GM12878 (cell line): ENCODE measurements at regions not wholly inside any gene's neighbourhood (a gene's known extent, or its start where the extent isn't known, plus 50 kb on each side); places are given as distances from the start of the nearest gene placed in this dataset.

Source experiments
- ATAC-seq: fragments of 200-7000 bp; cut with Tn5 transposase; 3 replicates; pipeline ENCODE4 v1.9.1; 2020; ENCODE audit warnings: mild to moderate bottlenecking, moderate library complexity
- BruUV-seq: library from RNA; stranded (reverse); fragments of 400-500 nt; replicated peaks from 2 replicates; lab custom pipeline; 2021; lab: Mats Ljungman, UMichigan
- CTCF ChIA-PET: fragments of 300-600 bp; sonication (Branson Sonifier 250); formaldehyde crosslinking; extraction: SDS; loops from one replicate; lab custom pipeline; 2021; ENCODE audit warnings: inconsistent platforms; lab: Yijun Ruan, JAX
- POLR2A ChIA-PET: fragments of 350-600 bp; formaldehyde crosslinking; extraction: SDS; loops from one replicate; lab custom pipeline; 2021; ENCODE audit warnings: inconsistent platforms; lab: Charles Lee
- RAD21 ChIA-PET: fragments of 300-600 bp; sonication (Branson Sonifier 250); formaldehyde crosslinking; loops from one replicate; lab custom pipeline; 2023; ENCODE audit warnings: antibody characterized with exemption; ENCODE audit not compliant: unreplicated experiment; lab: Charles Lee
- SMC1A ChIA-PET: fragments of 300-600 bp; sonication (Branson Sonifier 250); formaldehyde crosslinking; loops from one replicate; lab custom pipeline; 2023; ENCODE audit not compliant: unreplicated experiment, uncharacterized antibody; lab: Charles Lee
- DNase-seq: peaks from one replicate; pipeline ENCODE4 v3.0.0-alpha.2; 2011; ENCODE audit warnings: low read depth, low spot score
- FAIRE-seq: peaks from 3 replicates; lab custom pipeline; 2011; peaks lifted over from hg19 to GRCh38; lab: Jason Lieb, UNC
- H2AFZ ChIP-seq: 2 replicates; pipeline ENCODE4 v1.6.0; 2011; ENCODE audit warnings: low read depth, low read length, control low read depth; ENCODE audit not compliant: control insufficient read depth
- H3K27ac ChIP-seq: 2 replicates; pipeline ENCODE4 v1.5.1; 2011; ENCODE audit warnings: control low read depth; ENCODE audit not compliant: control insufficient read depth, insufficient read depth
- H3K27me3 ChIP-seq, 2 experiments: replicated peaks in 1 of 2; 2 replicates each; pipeline versions ENCODE4 v1.6.0 to v1.6.1; 2011; ENCODE audit warnings: low read length in 1 of 2; ENCODE audit not compliant: control insufficient read depth in 2 of 2, insufficient read depth in 2 of 2
- H3K36me3 ChIP-seq, 2 experiments: 2 replicates each; pipeline ENCODE4 v1.5.1; 2011; ENCODE audit warnings: low read length in 1 of 2; ENCODE audit not compliant: control insufficient read depth in 2 of 2, insufficient read depth in 2 of 2
- H3K4me1 ChIP-seq: 2 replicates; pipeline ENCODE4 v1.6.1; 2011; ENCODE audit warnings: mild to moderate bottlenecking, low read length, moderate library complexity, mixed read lengths; ENCODE audit not compliant: control insufficient read depth, insufficient read depth
- H3K4me2 ChIP-seq: 2 replicates; pipeline ENCODE4 v1.6.0; 2011; ENCODE audit warnings: control low read depth; ENCODE audit not compliant: control insufficient read depth, insufficient read depth
- H3K4me3 ChIP-seq: fragments of 200-600 bp; sonication (generic); 2 replicates; pipeline ENCODE4 v1.5.1; 2016
- H3K79me2 ChIP-seq: 2 replicates; pipeline ENCODE4 v1.6.0; 2011; ENCODE audit warnings: low read length; ENCODE audit not compliant: control insufficient read depth, insufficient read depth
- H3K9ac ChIP-seq: 2 replicates; pipeline ENCODE4 v1.8.0; 2011; ENCODE audit warnings: low read length, control low read depth, mixed read lengths; ENCODE audit not compliant: control insufficient read depth, insufficient read depth
- H3K9me3 ChIP-seq: replicated peaks from 3 replicates; pipeline ENCODE4 v1.5.1; 2011; ENCODE audit warnings: mild to moderate bottlenecking, low read length; ENCODE audit not compliant: control insufficient read depth, insufficient read depth
- H4K20me1 ChIP-seq: 2 replicates; pipeline ENCODE4 v1.6.0; 2011; ENCODE audit not compliant: control insufficient read depth, insufficient read depth
- BMI1 ChIP-seq: fragments of 450-650 bp; IDR thresholded peaks from 2 replicates; pipeline ENCODE4 v1.6.1; 2016; ENCODE audit warnings: mild to moderate bottlenecking, moderate library complexity, borderline replicate concordance
- CHD1 ChIP-seq: IDR thresholded peaks from 2 replicates; pipeline ENCODE4 v1.6.1; 2012; ENCODE audit warnings: low read depth, low read length, improper control_type of control experiment
- FOS ChIP-seq: IDR thresholded peaks from 3 replicates; pipeline ENCODE4 v1.6.1; 2011; ENCODE audit warnings: borderline replicate concordance; ENCODE audit not compliant: insufficient read length; ENCODE audit errors: extremely low read depth
- HDGF ChIP-seq: fragments of 450-650 bp; IDR thresholded peaks from 2 replicates; pipeline ENCODE4 v1.6.1; 2016; ENCODE audit warnings: antibody characterized with exemption
- MEF2B ChIP-seq: fragments of 450-650 bp; IDR thresholded peaks from 2 replicates; pipeline ENCODE4 v1.6.1; 2018; ENCODE audit warnings: mild to moderate bottlenecking, moderate library complexity; ENCODE audit not compliant: partially characterized antibody, poor library complexity, severe bottlenecking
- NR2C2 ChIP-seq: IDR thresholded peaks from 2 replicates; pipeline ENCODE4 v1.6.1; 2011; ENCODE audit warnings: borderline replicate concordance, low read depth; ENCODE audit not compliant: control insufficient read depth, insufficient read length
- PML ChIP-seq: IDR thresholded peaks from 2 replicates; pipeline ENCODE4 v1.6.1; 2012; ENCODE audit warnings: low read length, inconsistent platforms
- RFX5 ChIP-seq: IDR thresholded peaks from 2 replicates; pipeline ENCODE4 v1.6.1; 2011; ENCODE audit warnings: low read depth, low read length, improper control_type of control experiment
- SIX5 ChIP-seq: IDR thresholded peaks from 2 replicates; pipeline ENCODE4 v1.6.1; 2011; ENCODE audit warnings: mild to moderate bottlenecking, low read depth, low read length, moderate library complexity; ENCODE audit not compliant: severe bottlenecking
- SRF ChIP-seq, 2 experiments: IDR thresholded peaks; 2 replicates each; pipeline ENCODE4 v1.6.1; 2011; ENCODE audit warnings: low read depth in 2 of 2, low read length in 2 of 2, mild to moderate bottlenecking in 1 of 2, moderate library complexity in 1 of 2
- ZNF384 ChIP-seq: IDR thresholded peaks from 2 replicates; pipeline ENCODE4 v1.6.1; 2012; ENCODE audit warnings: low read depth, mild to moderate bottlenecking, low read length, improper control_type of control experiment, borderline replicate concordance
- ZNF622 ChIP-seq: fragments of 450-650 bp; IDR thresholded peaks from 2 replicates; pipeline ENCODE4 v1.6.1; 2017; ENCODE audit warnings: mild to moderate bottlenecking, inconsistent platforms
- WGBS: methylation state at CpG from one replicate; pipeline ENCODE4 v1.1.6; 2016; ENCODE audit warnings: low lambda C conversion rate; ENCODE audit not compliant: insufficient replicate concordance, insufficient coverage; ENCODE audit errors: missing lambda C conversion rate; 5-methylcytosine and 5-hydroxymethylcytosine counted together
- in situ Hi-C: fragments of 300-500 bp; cut with MboI; formaldehyde crosslinking; loops from 9 replicates; pipeline ENCODE4 v1.14.3; 2018; ENCODE audit warnings: mixed read lengths
- intact Hi-C: fragments of 100-400 bp; cut with micrococcal nuclease; formaldehyde crosslinking; loops from one replicate; pipeline ENCODE4 v1.14.2; 2022; ENCODE audit not compliant: unreplicated experiment
- TF ChIP-seq, protein P1 (sequence below): fragments of 450-650 bp; IDR thresholded peaks from 2 replicates; pipeline ENCODE4 v1.6.1; 2014; ENCODE audit warnings: mild to moderate bottlenecking

- WGBS, result 75% methylated on average over 4 of the region's 4 CpGs
- ChIA-PET RAD21 (no interaction called here), POLR2A (no interaction called here), SMC1A (no interaction called here), CTCF (no interaction called here)
- no peaks in the 10 kb centered on the region for H3K27me3 ChIP-seq
- FAIRE-seq (no peak), ATAC-seq (no peak), DNase-seq (no peak)
- no peak overlapping the region for H2AFZ ChIP-seq
- H4K20me1 ChIP-seq, result no peaks in the 10 kb centered on the region
- H3K4me2 ChIP-seq, result no peak overlapping the region
- no peaks in the 10 kb centered on the region for H3K4me1 ChIP-seq
- BruUV-seq, result no TSS peak
- H3K9ac ChIP-seq, result no peak overlapping the region
- no peaks in the 10 kb centered on the region for H3K36me3 ChIP-seq
- no peaks in the 10 kb centered on the region; the same call in 1 of the 3 replicates for H3K9me3 ChIP-seq
- intact Hi-C loops (no loop called here), in situ Hi-C loops (no loop called here)
- no peak overlapping the region for H3K27ac ChIP-seq
- TF ChIP-seq RFX5 (no peak), ZNF384 (no peak), HDGF (no peak), NR2C2 (no peak), BMI1 (no peak), FOS (no peak), ZNF622 (no peak), SRF (IDR thresholded peaks at IDR 0.05; ENCODE audit: low read depth in 2 of 2, low read length in 2 of 2) (no peak), MEF2B (no peak), PML (no peak), SIX5 (no peak), CHD1 (no peak)
- TF ChIP-seq, protein P1, sequence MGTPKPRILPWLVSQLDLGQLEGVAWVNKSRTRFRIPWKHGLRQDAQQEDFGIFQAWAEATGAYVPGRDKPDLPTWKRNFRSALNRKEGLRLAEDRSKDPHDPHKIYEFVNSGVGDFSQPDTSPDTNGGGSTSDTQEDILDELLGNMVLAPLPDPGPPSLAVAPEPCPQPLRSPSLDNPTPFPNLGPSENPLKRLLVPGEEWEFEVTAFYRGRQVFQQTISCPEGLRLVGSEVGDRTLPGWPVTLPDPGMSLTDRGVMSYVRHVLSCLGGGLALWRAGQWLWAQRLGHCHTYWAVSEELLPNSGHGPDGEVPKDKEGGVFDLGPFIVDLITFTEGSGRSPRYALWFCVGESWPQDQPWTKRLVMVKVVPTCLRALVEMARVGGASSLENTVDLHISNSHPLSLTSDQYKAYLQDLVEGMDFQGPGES, result no peak
- no peak overlapping the region for H3K4me3 ChIP-seq
- H3K79me2 ChIP-seq, result no peaks in the 10 kb centered on the region
Observed at GRCh38 chr5:124156415-124156996, 589.9 kb downstream of the ZNF608 start.
